ENCODE measurements at regions not wholly inside any gene's neighbourhood (a gene's known extent, or its start where the extent isn't known, plus 50 kb on each side); places are given as distances from the start of the nearest gene placed in this dataset.

DNA sequence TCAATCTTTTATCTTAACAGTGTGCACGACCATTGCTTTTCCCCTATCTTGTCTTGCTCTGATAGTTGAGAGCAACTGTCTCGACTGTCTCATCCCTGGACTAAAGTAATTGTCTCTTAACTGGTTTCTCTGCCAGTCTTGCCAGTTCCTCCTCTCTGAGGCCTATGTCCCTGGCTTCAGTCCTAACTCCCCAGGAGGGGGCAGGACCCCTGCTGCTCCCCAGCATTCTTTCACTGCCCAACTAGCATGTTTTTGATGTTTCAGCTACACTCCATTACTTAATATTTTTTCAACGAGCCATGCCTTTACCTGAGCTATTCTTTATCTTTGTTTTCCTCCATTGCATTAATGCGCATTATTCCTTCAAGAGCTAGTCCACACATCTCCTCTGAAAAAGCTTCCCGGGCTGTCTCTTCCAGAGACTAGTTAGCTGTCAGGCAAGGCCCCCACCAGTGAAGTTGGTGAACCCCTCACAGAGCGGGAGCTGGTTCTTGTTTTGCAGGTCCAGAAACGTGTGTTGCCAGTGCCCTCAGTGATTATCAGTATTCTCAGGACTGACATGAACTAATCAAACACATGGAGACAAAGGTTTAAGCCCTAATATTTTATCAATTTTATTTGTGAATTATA is 291.7 kb upstream of the KCNN2 start:
- TF ChIP-seq POLR2A (IDR thresholded peaks at IDR 0.05; ENCODE audit: low read length) (no peak), GATA1 (IDR thresholded peaks at IDR 0.05; ENCODE audit: low read depth, low read length) (no peak)

Measured in erythroblast (primary cell).